Subcutaneous abdominal adipose tissue (tissue), 5 donors: ENCODE measurements at regions not wholly inside any gene's neighbourhood (a gene's known extent, or its start where the extent isn't known, plus 50 kb on each side); places are given as distances from the start of the nearest gene placed in this dataset.
A peak's percentile ranks its signal among the peaks of the same experiment; 100 is the strongest.

ENCODE experiments used
- H3K27ac ChIP-seq: one replicate; pipeline ENCODE4 v1.7.0; 2013; ENCODE audit warnings: low read depth, mild to moderate bottlenecking, inconsistent platforms, low read length, moderate library complexity
- H3K27me3 ChIP-seq, 5 donors: one replicate each; pipeline ENCODE4 v1.7.0; 2013; ENCODE audit warnings: low read length in 5 of 5, inconsistent platforms in 1 of 5; ENCODE audit not compliant: control insufficient read depth in 5 of 5, insufficient read depth in 4 of 5
- H3K36me3 ChIP-seq, 5 donors: one replicate each; pipeline ENCODE4 v1.7.0; 2013; ENCODE audit warnings: low read length in 5 of 5; ENCODE audit not compliant: control insufficient read depth in 5 of 5, insufficient read depth in 5 of 5
- H3K4me1 ChIP-seq, 5 donors: one replicate each; pipeline ENCODE4 v1.7.0; 2013; ENCODE audit warnings: low read length in 5 of 5, mild to moderate bottlenecking in 3 of 5, moderate library complexity in 1 of 5; ENCODE audit not compliant: control insufficient read depth in 5 of 5, insufficient read depth in 5 of 5
- H3K4me3 ChIP-seq, 5 donors: one replicate each; pipeline ENCODE4 v1.7.0; 2013; ENCODE audit warnings: low read length in 5 of 5, low read depth in 1 of 5
- H3K9ac ChIP-seq, 5 donors: one replicate each; pipeline ENCODE4 v1.7.0; 2013; ENCODE audit warnings: low read length in 5 of 5, mild to moderate bottlenecking in 4 of 5, moderate library complexity in 3 of 5
- H3K9me3 ChIP-seq, 5 donors: one replicate each; pipeline ENCODE4 v1.7.0; 2013; ENCODE audit warnings: low read length in 5 of 5; ENCODE audit not compliant: control insufficient read depth in 5 of 5
- donor health status: healthy.
- donor health status: healthy.
- donor health status: healthy.
- donor health status: healthy.
- donor health status: healthy.

DNA sequence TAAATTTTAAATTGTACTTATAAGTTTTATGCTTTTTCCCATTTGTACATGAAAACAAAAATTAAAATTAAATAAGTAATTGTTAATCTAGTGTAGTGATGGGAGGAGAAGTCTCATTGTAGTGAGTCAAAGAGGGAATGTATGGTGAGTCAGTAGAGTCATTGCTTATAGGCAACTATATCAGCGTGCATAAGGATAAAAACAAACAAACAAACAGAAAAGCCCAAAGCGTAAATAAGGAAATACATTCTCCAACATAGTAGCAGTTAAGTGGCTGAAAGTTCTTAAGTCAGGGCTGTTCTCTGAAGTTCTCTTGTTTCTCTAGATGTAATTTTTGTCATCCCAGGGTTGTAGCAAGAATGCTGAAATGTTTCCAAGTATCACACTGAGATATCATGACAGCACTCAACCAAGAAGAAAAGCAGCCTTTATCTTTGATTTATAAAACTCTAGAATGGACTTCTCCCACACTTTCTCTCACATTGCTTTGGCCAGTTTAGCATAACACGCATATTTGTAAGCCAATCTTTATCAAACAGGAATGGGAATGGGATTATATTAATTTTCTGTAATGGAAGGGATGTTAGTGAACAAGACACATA lies 184.1 kb upstream of the TP63 start:
- H3K4me3 ChIP-seq: no peak overlapping the region
- no peaks in the 10 kb centered on the region for H3K4me1 ChIP-seq
- H3K27me3 ChIP-seq: no peaks in the 10 kb centered on the region
- no peaks in the 10 kb centered on the region for H3K36me3 ChIP-seq
- no peak overlapping the region for H3K27ac ChIP-seq
- H3K9me3 ChIP-seq: no peaks in the 10 kb centered on the region
- no peak overlapping the region for H3K9ac ChIP-seq

DNA sequence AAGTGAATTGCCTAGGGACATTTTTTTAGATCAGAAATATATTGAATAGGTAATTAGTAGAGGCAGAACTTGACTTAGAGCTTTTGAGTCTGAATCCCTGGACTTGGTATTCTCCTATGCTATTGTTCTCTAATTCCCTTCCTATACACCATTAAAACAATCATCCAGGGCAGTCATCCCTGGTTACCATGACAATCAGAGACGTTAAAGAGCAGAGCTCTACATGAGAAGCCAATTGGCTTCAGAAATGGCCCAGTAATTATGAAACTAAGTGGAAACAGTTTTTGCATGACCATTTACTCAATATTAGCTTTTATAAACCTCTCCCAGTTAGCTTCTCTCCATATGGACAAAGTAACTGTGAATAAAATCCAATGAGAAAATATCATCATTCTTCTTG lies 182.1 kb upstream of the TP63 start:
- Histone ChIP-seq H3K9me3 (no peaks in the 10 kb centered on the region), H3K27me3 (no peaks in the 10 kb centered on the region), H3K4me1 (no peaks in the 10 kb centered on the region), H3K36me3 (no peaks in the 10 kb centered on the region), H3K9ac (no peak overlapping the region), H3K4me3 (no peak overlapping the region), H3K27ac (no peak overlapping the region)

DNA sequence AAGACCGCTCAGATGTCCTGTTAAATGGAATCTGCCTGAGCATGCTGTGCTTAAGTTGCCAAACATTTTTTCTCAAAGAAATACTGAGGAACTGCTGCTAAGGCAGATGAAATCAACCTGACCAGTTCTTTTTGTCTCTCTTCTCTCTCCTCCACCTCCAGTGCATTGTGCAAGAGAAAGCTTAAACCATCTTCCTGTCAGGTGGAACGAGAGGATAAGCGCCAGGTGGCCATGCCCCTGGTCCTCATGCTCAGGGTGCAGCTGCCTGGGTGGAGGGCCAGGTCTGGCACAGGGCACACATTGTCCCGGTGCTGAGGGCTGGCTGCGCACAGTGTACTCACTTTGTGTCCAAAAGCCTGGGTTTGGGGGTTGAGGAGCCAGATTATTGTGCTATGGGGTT lies 176.2 kb upstream of the TP63 start:
- no peaks in the 10 kb centered on the region for H3K27me3 ChIP-seq
- no peaks in the 10 kb centered on the region for H3K36me3 ChIP-seq
- peaks cover 0 to 13% (median 0%) of the 10 kb centered on the region in 5 donors for H3K4me1 ChIP-seq
- no peak overlapping the region for H3K4me3 ChIP-seq
- H3K27ac ChIP-seq: no peak overlapping the region
- peaks cover 0 to 2% (median 0%) of the 10 kb centered on the region in 5 donors for H3K9me3 ChIP-seq
- H3K9ac ChIP-seq: no peak overlapping the region

DNA sequence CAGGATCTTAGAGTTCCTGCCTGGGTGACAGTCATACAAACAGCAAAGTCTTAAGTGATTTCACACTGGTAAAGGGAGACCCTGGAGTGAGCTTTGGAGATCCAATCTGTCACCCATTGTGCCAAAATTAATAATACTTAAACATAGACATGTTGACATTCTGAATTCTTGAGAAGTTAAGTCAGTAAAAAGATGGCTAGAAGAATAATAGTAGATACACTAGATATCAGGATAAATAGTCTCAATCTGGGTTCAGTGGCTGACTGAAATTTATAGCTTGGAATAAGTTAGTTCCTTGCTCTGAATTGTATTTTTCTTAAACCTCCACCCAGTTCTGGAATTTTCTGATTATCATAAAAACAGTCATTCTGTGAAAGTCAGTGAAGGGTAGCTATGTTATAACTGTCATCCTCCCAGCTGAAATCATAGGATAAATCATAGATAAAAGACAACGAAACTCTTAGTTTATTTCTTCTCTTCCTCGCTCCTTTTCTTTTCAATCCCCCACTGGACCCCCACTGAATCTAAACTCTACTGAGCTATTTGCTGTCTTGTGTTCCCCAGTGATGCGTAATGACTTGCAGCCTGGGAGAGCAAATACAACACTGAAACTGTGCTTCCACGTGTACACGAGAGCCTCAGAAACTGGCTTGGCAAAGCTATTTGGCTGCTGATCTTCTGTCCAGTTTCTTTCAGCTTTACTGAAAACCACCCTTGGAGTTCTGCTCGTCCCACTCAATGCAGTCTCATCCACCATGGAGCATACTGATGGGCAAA lies 175.4 kb upstream of the TP63 start:
- H3K4me3 ChIP-seq: no peak overlapping the region
- no peak overlapping the region for H3K27ac ChIP-seq
- no peaks in the 10 kb centered on the region for H3K27me3 ChIP-seq
- no peak overlapping the region for H3K9ac ChIP-seq
- peaks cover 0 to 13% (median 0%) of the 10 kb centered on the region in 5 donors for H3K4me1 ChIP-seq
- H3K36me3 ChIP-seq: no peaks in the 10 kb centered on the region
- H3K9me3 ChIP-seq: peaks cover 0 to 2% (median 0%) of the 10 kb centered on the region in 5 donors

DNA sequence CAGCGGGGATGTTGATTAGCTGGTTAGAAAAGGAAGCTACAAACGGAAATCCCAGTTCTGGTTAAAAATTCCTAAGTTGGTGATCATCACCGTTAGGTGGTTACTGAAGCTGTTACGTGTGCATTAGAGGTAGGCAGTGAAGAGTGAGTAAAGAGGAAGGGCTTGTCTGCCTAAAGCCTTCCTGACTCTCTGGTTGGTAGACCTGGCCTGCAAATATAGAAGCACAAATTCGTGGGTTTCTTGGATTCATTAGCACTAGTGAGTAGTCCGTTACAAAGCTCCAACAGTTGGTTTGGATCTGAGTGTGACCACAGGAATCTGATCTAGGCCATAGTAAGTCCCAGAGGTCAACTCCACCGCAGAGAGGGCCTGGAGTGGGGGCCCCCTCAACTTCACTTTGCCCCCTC lies 174.0 kb upstream of the TP63 start:
- peaks cover 0 to 13% (median 0%) of the 10 kb centered on the region in 5 donors for H3K4me1 ChIP-seq
- H3K36me3 ChIP-seq: no peaks in the 10 kb centered on the region
- H3K9me3 ChIP-seq: peaks cover 0 to 6% (median 2%) of the 10 kb centered on the region in 5 donors
- no peak overlapping the region for H3K4me3 ChIP-seq
- H3K27ac ChIP-seq: no peak overlapping the region
- no peak overlapping the region for H3K9ac ChIP-seq
- H3K27me3 ChIP-seq: no peaks in the 10 kb centered on the region

DNA sequence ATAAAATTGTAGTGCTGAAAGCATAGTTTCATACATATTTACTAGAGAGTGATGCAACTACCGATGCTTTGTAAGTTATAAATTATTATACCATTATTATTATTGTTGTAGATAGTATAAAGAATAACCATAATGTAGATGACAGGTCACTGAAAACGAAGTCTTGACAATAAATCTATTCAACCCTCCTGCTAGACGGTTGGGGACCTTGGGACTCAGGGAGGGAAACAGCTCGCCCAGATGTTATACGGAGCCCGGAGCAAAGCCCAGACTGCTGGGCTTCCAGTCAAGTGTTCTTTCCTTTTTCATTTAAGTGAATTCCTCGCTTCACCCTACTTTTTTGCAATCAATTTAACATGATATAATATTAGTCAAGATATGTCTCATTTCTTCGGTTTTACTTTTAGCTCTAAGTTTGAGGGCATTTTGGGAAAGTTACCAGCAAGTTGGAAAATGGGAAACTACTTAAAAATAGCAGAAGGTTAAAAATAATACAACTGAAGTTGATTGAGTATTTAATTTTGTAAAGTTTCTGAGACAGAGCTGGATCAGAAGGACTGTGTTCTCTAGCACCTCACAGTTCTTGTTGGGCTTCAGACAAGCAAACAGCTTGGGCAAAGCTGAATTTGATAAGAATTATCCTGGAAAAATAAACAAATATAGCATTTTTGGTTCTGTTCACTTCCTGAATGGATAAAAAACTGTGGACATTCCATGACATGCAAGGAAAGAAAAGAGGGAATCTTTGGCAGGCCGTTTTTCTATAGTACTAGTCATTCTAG lies 173.4 kb upstream of the TP63 start:
- Histone ChIP-seq H3K36me3 (no peaks in the 10 kb centered on the region), H3K4me3 (no peak overlapping the region), H3K4me1 (peaks cover 0 to 13% (median 0%) of the 10 kb centered on the region in 5 donors), H3K27me3 (no peaks in the 10 kb centered on the region), H3K9me3 (peaks cover 0 to 6% (median 2%) of the 10 kb centered on the region in 5 donors), H3K9ac (no peak overlapping the region), H3K27ac (no peak overlapping the region)

DNA sequence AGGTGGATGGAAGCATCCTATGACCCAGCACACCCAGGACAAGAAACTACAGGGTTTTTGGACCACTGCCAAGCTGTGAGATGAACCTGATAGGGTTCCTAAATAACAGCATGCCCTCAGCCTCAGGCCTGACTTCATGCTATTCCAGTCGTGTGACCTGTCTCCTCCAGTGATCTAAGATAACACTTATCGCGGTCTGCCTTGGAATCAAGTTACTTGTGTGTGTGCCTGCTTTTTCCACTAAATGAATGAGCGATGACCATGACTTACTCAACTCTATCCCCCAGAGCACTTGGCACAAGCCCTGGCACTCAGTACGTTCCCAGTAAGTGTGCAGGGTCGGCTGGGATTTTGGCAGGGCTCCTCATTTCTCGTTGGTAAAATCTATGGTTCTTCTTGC lies 172.7 kb upstream of the TP63 start:
- peak overlapping the region in 1 of 5 donors; percentile 40 for H3K4me3 ChIP-seq
- no peaks in the 10 kb centered on the region for H3K27me3 ChIP-seq
- H3K36me3 ChIP-seq: no peaks in the 10 kb centered on the region
- no peak overlapping the region for H3K9ac ChIP-seq
- peaks cover 0 to 6% (median 2%) of the 10 kb centered on the region in 5 donors for H3K9me3 ChIP-seq
- H3K4me1 ChIP-seq: peaks cover 0 to 13% (median 0%) of the 10 kb centered on the region in 5 donors
- no peak overlapping the region for H3K27ac ChIP-seq

DNA sequence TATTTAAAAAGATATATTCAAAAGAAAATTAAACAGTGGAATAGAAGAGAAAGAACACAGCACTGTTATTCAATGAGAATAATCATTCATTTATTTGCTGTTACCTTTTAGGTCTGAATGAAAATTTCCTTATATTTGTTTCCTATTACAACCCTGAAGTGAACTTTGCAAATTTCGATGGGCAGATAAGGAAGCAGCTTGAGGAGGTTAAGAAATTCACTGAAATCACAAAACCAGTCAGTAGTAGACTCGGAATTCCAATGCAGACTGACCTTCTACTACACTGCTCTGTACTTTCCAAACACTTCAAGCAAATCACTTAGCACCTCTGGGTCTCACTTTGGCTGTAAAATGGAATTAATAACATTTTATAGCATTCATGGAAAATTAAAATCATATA lies 172.0 kb upstream of the TP63 start:
- Histone ChIP-seq H3K9ac (no peak overlapping the region), H3K4me3 (no peak overlapping the region), H3K9me3 (peaks cover 0 to 6% (median 3%) of the 10 kb centered on the region in 5 donors), H3K4me1 (peaks cover 0 to 13% (median 0%) of the 10 kb centered on the region in 5 donors), H3K36me3 (no peaks in the 10 kb centered on the region), H3K27me3 (no peaks in the 10 kb centered on the region), H3K27ac (no peak overlapping the region)

DNA sequence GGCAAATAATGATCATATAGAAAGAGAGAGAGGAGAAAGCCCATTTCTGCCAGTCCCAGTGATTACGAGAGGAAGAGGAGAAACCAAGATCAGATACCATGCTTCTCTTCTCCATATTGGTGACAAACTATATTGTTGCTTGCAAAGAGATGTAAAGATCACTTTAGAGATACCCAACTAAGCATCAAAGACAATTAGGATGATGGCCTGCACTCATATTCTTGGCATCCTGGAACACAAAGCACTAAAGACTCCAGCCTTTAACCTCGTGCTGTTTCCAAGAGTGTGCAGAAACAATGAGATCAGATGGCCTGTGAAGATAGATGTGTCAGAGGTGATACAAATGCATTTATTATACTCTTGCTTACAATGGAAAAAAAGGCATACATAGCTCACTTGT lies 170.7 kb upstream of the TP63 start:
- no peaks in the 10 kb centered on the region for H3K27me3 ChIP-seq
- H3K27ac ChIP-seq: no peak overlapping the region
- H3K4me1 ChIP-seq: peaks cover 0 to 13% (median 0%) of the 10 kb centered on the region in 5 donors
- H3K4me3 ChIP-seq: no peak overlapping the region
- peaks cover 0 to 6% (median 3%) of the 10 kb centered on the region in 5 donors for H3K9me3 ChIP-seq
- H3K36me3 ChIP-seq: no peaks in the 10 kb centered on the region
- no peak overlapping the region for H3K9ac ChIP-seq

DNA sequence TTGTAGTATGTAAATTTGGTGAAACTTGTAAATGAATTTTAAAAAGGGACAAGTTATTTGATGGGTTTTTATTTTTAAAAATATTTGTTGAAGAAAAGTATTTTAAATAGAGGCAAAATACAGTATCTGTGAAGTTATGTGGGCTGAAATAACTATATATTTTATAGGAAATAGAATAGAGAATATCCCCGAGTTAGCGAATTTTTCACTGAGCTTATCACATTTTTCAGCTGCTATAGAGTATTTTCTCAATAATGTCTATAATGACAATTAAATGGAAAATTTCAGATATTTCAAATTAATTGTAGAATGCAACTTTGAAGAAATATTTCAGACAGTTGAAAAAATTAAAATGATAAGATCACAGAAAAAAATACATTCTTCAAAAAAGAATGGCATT lies 166.4 kb upstream of the TP63 start:
- Histone ChIP-seq H3K4me3 (no peak overlapping the region), H3K36me3 (no peaks in the 10 kb centered on the region), H3K27ac (no peak overlapping the region), H3K9me3 (peaks cover 0 to 6% (median 3%) of the 10 kb centered on the region in 5 donors), H3K9ac (no peak overlapping the region), H3K27me3 (no peaks in the 10 kb centered on the region), H3K4me1 (no peaks in the 10 kb centered on the region)
